ENCODE measurements at regions not wholly inside any gene's neighbourhood (a gene's known extent, or its start where the extent isn't known, plus 50 kb on each side); places are given as distances from the start of the nearest gene placed in this dataset.

GRCh38 chr21:38142224-38142623 lies 114.6 kb upstream of the KCNJ15 start:
- CTCF ChIA-PET: no interaction called here
- POLR2A ChIA-PET: no interaction called here

DNA sequence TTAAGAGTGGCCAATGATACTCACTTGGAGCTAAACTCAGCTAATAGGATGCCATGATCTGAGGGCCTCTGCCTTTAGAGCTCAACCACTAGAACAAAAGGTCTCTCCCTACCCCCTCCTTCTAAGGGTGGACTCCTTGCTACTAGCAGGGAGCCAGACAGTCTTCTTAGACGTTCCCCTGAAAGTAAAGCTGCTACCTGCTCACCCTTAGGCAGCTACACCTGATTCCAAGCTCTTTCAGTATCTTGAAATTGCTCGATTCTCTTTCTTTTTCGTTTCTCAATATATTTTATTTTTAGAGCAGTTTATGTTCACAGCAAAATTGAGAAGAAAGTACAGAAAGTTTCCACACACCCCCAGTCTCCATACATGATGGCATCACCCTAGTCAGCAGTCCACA lies 112.6 kb upstream of the KCNJ15 start:
- POLR2A ChIA-PET: no interaction called here
- CTCF ChIA-PET: no interaction called here

- CTCF ChIA-PET: no interaction called here
- POLR2A ChIA-PET: no interaction called here
These were observed 111.7 kb upstream of the KCNJ15 start for GRCh38 chr21:38145104-38145503.

GRCh38 chr21:38147391-38147790 lies 109.4 kb upstream of the KCNJ15 start:
- ChIA-PET CTCF (no interaction called here), POLR2A (no interaction called here)

DNA sequence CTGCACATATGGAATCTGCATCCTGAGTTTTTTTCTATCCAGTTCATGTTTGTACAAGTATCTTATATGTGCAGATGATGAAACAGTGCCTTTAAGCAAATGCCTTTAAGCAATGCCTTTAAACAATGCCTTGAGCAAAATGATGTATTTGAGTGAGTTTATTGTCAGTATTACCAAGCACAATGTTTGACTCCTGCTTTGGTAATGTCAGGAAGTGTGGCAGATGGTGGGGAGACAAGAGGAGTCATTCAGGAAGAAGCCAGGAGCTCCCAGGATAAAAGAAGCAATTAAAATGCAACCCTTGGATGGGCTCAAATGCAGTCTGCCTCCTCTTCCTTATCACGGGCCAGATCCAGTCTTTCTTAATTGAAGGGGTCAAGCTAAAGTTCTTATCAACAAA lies 108.7 kb upstream of the KCNJ15 start:
- CTCF ChIA-PET: no interaction called here
- POLR2A ChIA-PET: no interaction called here

- CTCF ChIA-PET: no interaction called here
- POLR2A ChIA-PET: no interaction called here
These were observed 105.7 kb upstream of the KCNJ15 start for GRCh38 chr21:38151021-38151645.

- ChIA-PET POLR2A (no interaction called here), CTCF (no interaction called here)
These were observed 100.6 kb upstream of the KCNJ15 start for GRCh38 chr21:38156200-38156599.

- ChIA-PET POLR2A (no interaction called here), CTCF (no interaction called here)
These were observed 97.4 kb upstream of the KCNJ15 start for GRCh38 chr21:38159355-38159754.

DNA sequence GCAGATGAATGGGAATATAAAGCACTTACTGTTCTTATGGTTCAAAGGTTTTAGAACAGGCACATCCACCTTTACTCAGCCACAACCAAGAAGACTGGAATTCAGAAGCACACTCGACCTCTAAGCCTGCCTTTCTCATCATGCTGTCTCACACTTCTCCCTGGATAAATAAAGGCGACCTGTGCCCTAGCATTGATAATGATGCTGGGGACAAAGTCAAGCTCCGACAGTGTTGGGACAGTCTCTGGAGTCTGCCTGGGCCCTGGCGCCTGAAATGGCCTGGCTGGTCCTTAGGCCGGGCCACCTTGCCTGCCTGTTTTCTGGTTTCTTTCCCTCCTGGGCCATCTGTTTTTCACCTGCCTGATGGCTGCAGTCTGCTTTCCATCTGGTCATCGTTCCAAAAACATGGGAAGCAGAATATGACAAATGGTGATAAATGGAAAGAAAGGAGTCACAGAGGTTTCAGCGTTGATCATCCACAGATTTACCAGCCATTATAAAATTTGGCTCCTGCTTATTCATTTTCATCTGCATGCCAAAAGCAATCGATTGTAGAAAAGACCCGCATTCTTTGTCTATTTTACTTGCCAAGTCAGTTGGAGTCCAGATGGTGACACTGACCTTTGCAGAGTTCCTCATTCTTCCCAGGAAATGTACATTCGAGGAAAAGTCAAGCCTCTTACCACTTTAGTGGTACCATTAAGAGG lies 91.2 kb upstream of the KCNJ15 start:
- POLR2A ChIA-PET: no interaction called here
- CTCF ChIA-PET: no interaction called here

DNA sequence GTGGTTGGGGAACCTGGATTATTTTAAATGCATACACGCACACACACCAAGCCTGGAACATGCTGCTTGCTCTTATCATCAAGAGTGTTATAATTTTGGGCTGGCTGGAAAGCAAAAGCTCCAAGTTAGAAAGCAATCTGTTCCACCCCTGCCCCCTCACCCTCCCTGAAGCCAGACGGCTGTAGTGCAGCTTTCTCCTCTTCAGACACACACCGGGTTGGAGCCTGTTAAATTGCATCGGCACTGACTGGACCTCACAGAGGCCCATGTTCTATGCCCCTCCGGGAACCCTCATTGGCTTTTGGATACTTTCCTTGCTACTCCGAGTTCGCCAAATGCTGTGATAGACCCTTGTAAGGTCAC lies 90.6 kb upstream of the KCNJ15 start:
- CTCF ChIA-PET: no interaction called here
- POLR2A ChIA-PET: no interaction called here

DNA sequence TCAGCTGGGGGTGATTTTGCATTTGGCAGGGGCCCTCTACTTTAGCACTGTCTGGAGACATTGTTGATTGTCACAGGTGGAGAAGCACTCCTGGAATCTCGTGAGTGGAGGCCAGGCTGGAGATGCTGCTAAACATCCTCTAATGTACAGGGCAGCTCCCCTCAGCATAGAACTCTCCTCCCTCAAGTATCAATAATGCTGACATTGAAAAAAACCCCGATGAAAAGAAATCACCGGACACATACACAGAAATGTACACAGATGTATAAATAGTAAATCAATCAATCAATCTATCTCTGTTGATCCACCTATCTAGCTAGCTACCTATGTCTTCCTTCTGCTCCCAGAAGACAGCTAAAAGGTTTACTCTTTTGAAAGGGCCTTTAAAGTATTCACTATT lies 89.4 kb upstream of the KCNJ15 start:
- ChIA-PET POLR2A (no interaction called here), CTCF (no interaction called here)

DNA sequence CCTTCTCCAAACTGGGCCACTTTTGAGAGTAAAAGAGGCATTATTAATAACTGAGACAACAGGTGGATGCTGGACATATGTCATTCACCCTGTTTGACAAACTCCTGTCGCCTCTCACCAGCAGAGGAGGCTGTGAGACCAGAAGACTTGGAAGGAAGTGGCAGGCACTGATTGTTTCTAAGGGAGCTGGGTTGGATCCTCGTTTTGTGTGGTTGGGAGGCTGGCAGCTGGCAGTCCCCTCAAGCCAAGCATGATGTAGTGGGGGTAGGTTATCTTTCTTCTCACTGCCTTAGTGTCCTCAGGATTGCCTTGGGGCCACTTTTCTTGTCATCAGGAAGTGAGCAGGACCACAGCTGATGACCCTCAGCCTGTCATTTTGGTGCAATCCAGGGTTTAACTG lies 86.5 kb upstream of the KCNJ15 start:
- POLR2A ChIA-PET: no interaction called here
- CTCF ChIA-PET: no interaction called here

- ChIA-PET POLR2A (no interaction called here), CTCF (no interaction called here)
These were observed 85.8 kb upstream of the KCNJ15 start for GRCh38 chr21:38170704-38171682.

DNA sequence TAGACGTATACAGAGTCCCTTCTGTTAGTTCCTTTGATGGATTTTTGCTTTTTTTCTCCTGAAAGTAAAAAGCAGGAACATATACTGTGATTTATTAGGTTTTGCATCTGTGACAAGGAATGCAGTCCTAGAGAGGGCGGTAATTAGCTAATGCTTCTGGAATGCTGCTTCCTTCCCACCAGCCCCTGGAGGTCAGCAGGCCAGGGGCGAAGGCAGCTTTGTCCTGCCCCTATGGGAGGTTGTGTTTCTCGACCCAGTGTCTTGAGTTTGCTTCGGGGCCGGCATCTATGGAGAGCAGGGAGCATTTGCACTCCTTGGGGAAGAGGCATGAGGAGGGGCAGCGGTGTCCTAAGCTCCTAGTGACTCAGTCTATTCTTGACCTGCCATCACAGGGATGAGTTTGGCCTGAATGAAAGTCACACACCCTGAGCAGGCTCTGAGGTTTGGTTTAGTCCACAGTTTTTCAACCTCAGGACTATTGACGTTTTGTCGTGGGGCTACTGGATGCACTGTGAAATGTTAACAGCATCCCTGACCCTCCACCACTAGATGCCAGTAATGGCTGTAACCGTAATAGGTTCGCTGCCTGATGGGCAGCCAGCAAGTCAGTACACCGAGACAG lies 85.0 kb upstream of the KCNJ15 start:
- ChIA-PET POLR2A (no interaction called here), CTCF (no interaction called here)

DNA sequence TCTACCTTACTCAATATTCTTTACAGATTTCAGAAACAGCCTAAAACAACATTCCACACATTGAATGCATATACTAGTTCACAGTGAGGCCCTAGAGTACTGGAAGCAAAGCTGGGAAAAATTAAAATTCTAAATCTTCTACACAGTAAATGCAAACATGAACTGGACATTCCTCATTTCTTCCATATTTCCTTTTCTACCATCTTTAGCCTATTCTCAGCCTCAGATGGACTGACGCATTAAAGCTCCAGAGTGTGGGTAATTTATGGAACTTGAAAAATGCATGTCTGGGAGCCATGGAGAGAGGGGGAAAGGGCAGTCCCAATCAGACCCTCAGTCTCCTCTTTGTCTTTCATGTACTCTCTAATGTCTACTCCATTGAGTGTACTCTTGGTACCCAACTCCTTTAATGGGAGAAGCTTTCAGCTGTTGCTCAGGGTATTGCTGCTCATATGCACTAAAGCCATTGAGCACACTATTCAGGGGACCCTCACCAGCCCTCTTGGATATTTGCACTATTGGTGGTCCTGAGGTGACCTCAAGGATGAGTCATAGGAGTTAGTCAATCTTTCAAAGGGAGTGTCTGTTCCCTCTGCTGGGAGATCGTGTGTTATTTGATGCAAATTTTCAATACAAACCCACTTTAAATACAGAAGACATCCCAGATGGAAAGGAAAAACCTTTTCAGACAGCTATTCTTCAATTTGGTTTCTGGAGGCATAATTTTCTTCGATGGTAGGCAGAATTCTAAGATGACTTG lies 83.3 kb upstream of the KCNJ15 start:
- CTCF ChIA-PET: no interaction called here
- POLR2A ChIA-PET: no interaction called here

GRCh38 chr21:38175306-38175705 lies 81.5 kb upstream of the KCNJ15 start:
- POLR2A ChIA-PET: no interaction called here
- CTCF ChIA-PET: no interaction called here

- POLR2A ChIA-PET: no interaction called here
- CTCF ChIA-PET: no interaction called here
These were observed 78.7 kb upstream of the KCNJ15 start for GRCh38 chr21:38177919-38178652.

- CTCF ChIA-PET: no interaction called here
- POLR2A ChIA-PET: no interaction called here
These were observed 77.9 kb upstream of the KCNJ15 start for GRCh38 chr21:38178653-38179470.

DNA sequence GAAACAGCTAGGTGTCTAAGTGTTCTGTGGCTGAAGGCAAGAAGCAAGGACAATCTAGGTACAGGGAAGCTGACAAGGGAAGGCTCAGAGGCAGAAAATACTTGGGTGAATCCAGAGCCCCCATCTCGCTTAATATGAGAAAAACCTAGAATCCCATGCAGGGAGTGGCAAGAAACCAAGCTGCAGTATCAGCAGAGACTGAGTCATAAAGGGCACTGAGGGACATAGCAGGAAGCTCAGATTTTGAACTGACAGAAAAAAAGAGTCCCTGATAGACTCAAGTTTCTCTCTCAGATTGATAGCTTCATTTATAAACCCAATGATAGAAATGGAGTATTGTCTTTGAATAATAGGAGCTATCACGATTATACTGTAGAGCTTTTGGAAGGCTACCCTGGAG lies 77.3 kb upstream of the KCNJ15 start:
- CTCF ChIA-PET: no interaction called here
- POLR2A ChIA-PET: no interaction called here

All from activated CD8-positive, alpha-beta memory T cell treated with anti-CD3 and anti-CD28 coated beads for 36 hours (primary cell).